Heart right ventricle (tissue), 16 donors: ENCODE measurements at regions not wholly inside any gene's neighbourhood (a gene's known extent, or its start where the extent isn't known, plus 50 kb on each side); places are given as distances from the start of the nearest gene placed in this dataset.

Experiments
- ATAC-seq, 8 donors: fragments of 200-7000 bp; cut with Tn5 transposase; one replicate each; pipeline ENCODE4 v1.9.1; 2020; ENCODE audit warnings: mild to moderate bottlenecking in 8 of 8, moderate library complexity in 8 of 8, moderate number of reproducible peaks in 1 of 8
- DNase-seq, 2 donors: peaks; one replicate each; pipeline ENCODE4 v3.0.0-alpha.2; 2020
- H3K27ac ChIP-seq, 10 donors: fragments of 200-600 bp; sonication (generic) in 2 of 10; one replicate each; pipeline versions ENCODE4 v1.5.0 to v1.8.0; 2020 to 2022; ENCODE audit warnings: mild to moderate bottlenecking in 3 of 10
- H3K27me3 ChIP-seq, 7 donors: fragments of 200-600 bp; one replicate each; pipeline ENCODE4 v1.8.0; 2021 to 2022; ENCODE audit warnings: mild to moderate bottlenecking in 2 of 7
- H3K36me3 ChIP-seq, 9 donors: fragments of 200-600 bp; sonication (generic) in 1 of 9; one replicate each; pipeline versions ENCODE4 v1.5.0 to v1.8.0; 2020 to 2022; ENCODE audit warnings: mild to moderate bottlenecking in 2 of 9
- H3K4me1 ChIP-seq, 9 donors: fragments of 200-600 bp; sonication (generic) in 1 of 9; one replicate each; pipeline versions ENCODE4 v1.5.0 to v1.8.0; 2020 to 2022; ENCODE audit warnings: mild to moderate bottlenecking in 4 of 9
- H3K4me3 ChIP-seq, 10 donors: fragments of 200-600 bp; sonication (generic) in 2 of 10; one replicate each; pipeline versions ENCODE4 v1.5.0 to v1.8.0; 2020 to 2022; ENCODE audit warnings: mild to moderate bottlenecking in 7 of 10, moderate library complexity in 2 of 10
- H3K9me3 ChIP-seq, 11 donors: fragments of 200-600 bp in 10 of 11; sonication (generic) in 2 of 11; one replicate each; pipeline versions ENCODE4 v1.5.0 to v1.8.0; 2013 to 2022; ENCODE audit warnings: mild to moderate bottlenecking in 2 of 11, control low read depth in 1 of 11, moderate library complexity in 1 of 11
- CTCF ChIP-seq, 9 donors: fragments of 200-600 bp; sonication (generic) in 2 of 9; IDR thresholded peaks; one replicate each; pipeline versions ENCODE4 v1.5.0 to v1.8.0; 2021 to 2022; ENCODE audit warnings: antibody characterized with exemption in 9 of 9, mild to moderate bottlenecking in 5 of 9, moderate library complexity in 1 of 9
- WGBS, 2 donors: extraction: QIAGEN DNeasy Blood & Tissue Kit; methylation state at CpG; one replicate each; pipeline ENCODE4 v1.1.7; 2013; ENCODE audit warnings: inconsistent platforms in 1 of 2; 5-methylcytosine and 5-hydroxymethylcytosine counted together
- intact Hi-C, 10 donors: fragments of 100-400 bp; cut with DNase I; formaldehyde crosslinking; loops; one replicate each; pipeline versions ENCODE4 v1.11.1 to v1.14.2; 2022
- donor health status: Arrhythmogenic right ventricular cardiomyopathy.
- donor health status: ischemic (EF 13 %, LVEDD 7.1; RV severe dilation, severe dysfunction).
- donor health status: healthy with polysubstance abuse.
- donor health status: DM: no; HTN: yes; CAD: no.
- donor health status: DM: no; HTN: no; CAD: no.
- donor health status: ischemic (EF 25% LVEDD 6.9; RV normal size, moderate dysfunction).
- donor health status: ischemic (EF 25% LVEDD 5.7; RV mildly dilated, moderate dysfunction).
- donor health status: healthy.
- donor health status: DM: yes; HTN: yes; CAD: no.
- donor health status: Ischemic cardiomyopathy.
- donor health status: ischemic (EF 35%, LVEDD 5.7; RV mildly dilated, moderate dysfunction).
- donor health status: nonischemic (EF 11% LVEDD 7.7; RV severe dilation, severe dysfunction).
- donor health status: DM: yes; HTN: yes; CAD: no.
- donor health status: PGD.
- donor health status: ischemic (EF 29% LVEDD 5.4; RV normal size, mild dysfunction).
- donor health status: nonischemic (EF 23%, LVEDD 6.1; RV moderate dilation, normal function).

GRCh38 chr4:122007016-122007415 lies 55.2 kb upstream of the TRPC3 start:
- H3K36me3 ChIP-seq: no peaks in the 10 kb centered on the region
- intact Hi-C loops: no loop called here
- WGBS, 2 donors: 54 to 69% methylated on average over 1 of the region's 1 CpG

GRCh38 chr4:122005064-122005755 lies 53.4 kb upstream of the TRPC3 start:
- Histone ChIP-seq H3K9me3 (no peaks in the 10 kb centered on the region), H3K4me1 (no peaks in the 10 kb centered on the region), H3K4me3 (no peak overlapping the region), H3K27ac (peak overlapping the region in 1 of 10 donors; percentile 22), H3K27me3 (peaks cover 0 to 14% (median 0%) of the 10 kb centered on the region in 7 donors), H3K36me3 (no peaks in the 10 kb centered on the region)
- ATAC-seq (peak in 6 of 8 donors; percentile 38 to 75 (median 49)), DNase-seq (peak in 1 of 2 donors; percentile 21)
- intact Hi-C loops: no loop called here
- 60 to 61% methylated on average over 8 of the region's 8 CpGs for WGBS, 2 donors
- no peak for TF ChIP-seq CTCF (IDR thresholded peaks at IDR 0.05)

More at GRCh38 chr4:122007016-122007415, 55.2 kb upstream of the TRPC3 start:
- no peak for TF ChIP-seq CTCF (IDR thresholded peaks at IDR 0.05)
- ATAC-seq (no peak), DNase-seq (no peak)
- no peak overlapping the region for H3K4me3 ChIP-seq
- H3K4me1 ChIP-seq: no peaks in the 10 kb centered on the region
- H3K9me3 ChIP-seq: no peaks in the 10 kb centered on the region
- H3K27ac ChIP-seq: no peak overlapping the region
- peaks cover 0 to 9% (median 0%) of the 10 kb centered on the region in 7 donors for H3K27me3 ChIP-seq

- TF ChIP-seq CTCF (IDR thresholded peaks at IDR 0.05): peak in 4 of 9 donors; percentile 13 to 38 (median 18)
- intact Hi-C loops: no loop called here
- Histone ChIP-seq H3K27me3 (peaks cover 0 to 14% (median 0%) of the 10 kb centered on the region in 7 donors), H3K4me3 (no peak overlapping the region), H3K4me1 (no peaks in the 10 kb centered on the region), H3K27ac (no peak overlapping the region), H3K36me3 (no peaks in the 10 kb centered on the region), H3K9me3 (no peaks in the 10 kb centered on the region)
- 79 to 81% methylated on average over 7 of the region's 7 CpGs for WGBS, 2 donors
- DNase-seq (no peak), ATAC-seq (peak in 1 of 8 donors; percentile 18)
Measured at GRCh38 chr4:122003335-122003734, 51.5 kb upstream of the TRPC3 start.
